Effector memory CD4-positive, alpha-beta T cell (primary cell): ENCODE measurements at regions not wholly inside any gene's neighbourhood (a gene's known extent, or its start where the extent isn't known, plus 50 kb on each side); places are given as distances from the start of the nearest gene placed in this dataset.

Experiments used
- DNase-seq, 3 donors: peaks; one replicate each; pipeline ENCODE4 v3.0.0-alpha.2; 2020
- H3K27ac ChIP-seq: 2 replicates; pipeline ENCODE4 v1.7.0; 2013; ENCODE audit warnings: mild to moderate bottlenecking, low read length, moderate library complexity; ENCODE audit not compliant: insufficient read depth, poor library complexity, severe bottlenecking
- H3K27me3 ChIP-seq: replicated peaks from 2 replicates; pipeline ENCODE4 v1.7.0; 2013; ENCODE audit warnings: mild to moderate bottlenecking, low read length; ENCODE audit not compliant: insufficient read depth, control insufficient read depth, poor library complexity, severe bottlenecking
- H3K36me3 ChIP-seq: 2 replicates; pipeline ENCODE4 v1.7.0; 2013; ENCODE audit warnings: mild to moderate bottlenecking, low read length, moderate library complexity; ENCODE audit not compliant: control insufficient read depth, insufficient read depth
- H3K4me1 ChIP-seq: 2 replicates; pipeline ENCODE4 v1.7.0; 2013; ENCODE audit warnings: low read length, mild to moderate bottlenecking; ENCODE audit not compliant: control insufficient read depth, insufficient read depth, poor library complexity, severe bottlenecking
- H3K4me3 ChIP-seq: 2 replicates; pipeline ENCODE4 v1.7.0; 2013; ENCODE audit warnings: low read length, low read depth, mild to moderate bottlenecking; ENCODE audit not compliant: insufficient read depth, poor library complexity, severe bottlenecking
- H3K9me3 ChIP-seq: 2 replicates; pipeline ENCODE4 v1.7.0; 2013; ENCODE audit warnings: mild to moderate bottlenecking, low read length, moderate library complexity; ENCODE audit not compliant: control insufficient read depth

- no peak for DNase-seq
- no peak overlapping the region for H3K4me3 ChIP-seq
- H3K27ac ChIP-seq, result no peak overlapping the region
- H3K4me1 ChIP-seq, result no peaks in the 10 kb centered on the region
- no peaks in the 10 kb centered on the region for H3K36me3 ChIP-seq
- H3K27me3 ChIP-seq, result no peaks in the 10 kb centered on the region
- no peaks in the 10 kb centered on the region for H3K9me3 ChIP-seq
Measured at GRCh38 chr20:56762829-56763228, 133.7 kb downstream of the TFAP2C start.

- no peak for DNase-seq
- Histone ChIP-seq H3K36me3 (no peaks in the 10 kb centered on the region), H3K27ac (no peak overlapping the region), H3K4me3 (no peak overlapping the region), H3K9me3 (no peaks in the 10 kb centered on the region), H3K4me1 (no peaks in the 10 kb centered on the region), H3K27me3 (no peaks in the 10 kb centered on the region)
Measured at GRCh38 chr20:56764671-56765070, 135.6 kb downstream of the TFAP2C start.

GRCh38 chr20:56765172-56766073 lies 136.3 kb downstream of the TFAP2C start:
- Histone ChIP-seq H3K27ac (no peak overlapping the region), H3K4me1 (no peaks in the 10 kb centered on the region), H3K36me3 (no peaks in the 10 kb centered on the region), H3K27me3 (no peaks in the 10 kb centered on the region), H3K4me3 (no peak overlapping the region), H3K9me3 (no peaks in the 10 kb centered on the region)
- no peak for DNase-seq

DNA sequence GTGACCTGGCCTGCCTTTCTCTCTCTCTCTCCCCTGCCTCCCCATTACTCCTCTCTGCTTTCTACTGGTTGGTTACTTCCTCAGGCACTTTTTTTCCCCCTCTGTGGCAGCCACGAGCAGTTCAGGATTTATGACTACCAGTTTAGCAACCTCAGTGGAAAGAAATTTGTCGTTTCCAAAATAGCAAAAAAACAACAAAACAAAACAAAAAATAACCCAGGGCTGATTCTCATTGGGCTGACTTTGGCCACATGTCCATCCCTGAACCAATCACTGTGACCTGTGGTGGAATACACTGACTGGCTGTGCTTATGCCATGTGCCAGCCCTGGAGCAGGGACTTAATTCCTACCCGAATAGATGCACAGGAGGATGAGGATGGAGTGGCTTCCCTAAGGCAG lies 137.4 kb downstream of the TFAP2C start:
- Histone ChIP-seq H3K27me3 (no peaks in the 10 kb centered on the region), H3K36me3 (no peaks in the 10 kb centered on the region), H3K4me1 (no peaks in the 10 kb centered on the region), H3K9me3 (no peaks in the 10 kb centered on the region), H3K4me3 (no peak overlapping the region), H3K27ac (no peak overlapping the region)
- no peak for DNase-seq

DNA sequence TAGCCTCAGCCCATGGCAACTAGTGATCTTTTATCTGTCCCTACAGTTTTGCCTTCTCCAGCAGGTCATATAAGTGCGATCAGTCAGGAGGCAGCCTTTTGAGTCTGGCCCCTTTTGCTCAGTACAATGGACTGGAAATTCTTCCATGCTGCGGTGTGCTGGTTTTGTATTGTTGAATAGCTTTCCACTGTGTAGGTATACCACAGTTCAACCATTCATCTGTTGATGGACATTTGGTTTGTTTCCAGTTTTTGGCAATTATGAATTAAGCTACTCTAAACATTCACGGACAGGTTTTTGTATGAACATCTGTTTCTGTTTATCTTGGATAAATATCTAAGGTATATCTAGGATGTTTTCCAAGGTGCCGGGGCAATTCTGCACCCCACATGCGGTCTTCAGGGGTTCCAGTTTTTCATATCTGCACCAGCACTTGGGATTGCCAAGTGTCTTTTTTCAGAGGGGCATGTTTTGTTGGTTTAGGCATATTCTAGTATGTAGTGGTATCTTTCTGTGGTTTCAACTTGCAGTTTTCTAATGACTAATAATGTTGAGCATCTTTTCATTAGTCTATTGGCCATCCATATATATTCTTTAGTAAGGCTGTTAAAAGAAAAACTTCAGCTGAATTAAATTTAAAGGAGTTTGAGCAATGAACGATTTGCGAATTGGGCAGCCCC lies 141.0 kb downstream of the TFAP2C start:
- no peaks in the 10 kb centered on the region for H3K36me3 ChIP-seq
- H3K4me1 ChIP-seq, result no peaks in the 10 kb centered on the region
- no peak overlapping the region for H3K27ac ChIP-seq
- H3K27me3 ChIP-seq, result no peaks in the 10 kb centered on the region
- H3K4me3 ChIP-seq, result no peak overlapping the region
- DNase-seq, result no peak
- no peaks in the 10 kb centered on the region for H3K9me3 ChIP-seq

- H3K27me3 ChIP-seq, result no peaks in the 10 kb centered on the region
- H3K9me3 ChIP-seq, result no peaks in the 10 kb centered on the region
- no peak for DNase-seq
- H3K27ac ChIP-seq, result no peak overlapping the region
- no peaks in the 10 kb centered on the region for H3K4me1 ChIP-seq
- H3K36me3 ChIP-seq, result no peaks in the 10 kb centered on the region
- H3K4me3 ChIP-seq, result no peak overlapping the region
Measured at GRCh38 chr20:56773749-56774148, 144.6 kb downstream of the TFAP2C start.

- Histone ChIP-seq H3K27ac (no peak overlapping the region), H3K27me3 (no peaks in the 10 kb centered on the region), H3K9me3 (no peaks in the 10 kb centered on the region), H3K4me3 (no peak overlapping the region), H3K4me1 (no peaks in the 10 kb centered on the region), H3K36me3 (no peaks in the 10 kb centered on the region)
- DNase-seq, result no peak
Measured at GRCh38 chr20:56774873-56775272, 145.8 kb downstream of the TFAP2C start.

GRCh38 chr20:56776345-56776744 lies 147.2 kb downstream of the TFAP2C start:
- no peak for DNase-seq
- H3K36me3 ChIP-seq, result no peaks in the 10 kb centered on the region
- no peak overlapping the region for H3K4me3 ChIP-seq
- no peaks in the 10 kb centered on the region for H3K4me1 ChIP-seq
- no peak overlapping the region for H3K27ac ChIP-seq
- H3K27me3 ChIP-seq, result no peaks in the 10 kb centered on the region
- no peaks in the 10 kb centered on the region for H3K9me3 ChIP-seq

- no peaks in the 10 kb centered on the region for H3K9me3 ChIP-seq
- H3K27ac ChIP-seq, result no peak overlapping the region
- DNase-seq, result no peak
- H3K4me1 ChIP-seq, result no peaks in the 10 kb centered on the region
- no peak overlapping the region for H3K4me3 ChIP-seq
- no peaks in the 10 kb centered on the region for H3K27me3 ChIP-seq
- H3K36me3 ChIP-seq, result no peaks in the 10 kb centered on the region
Measured at GRCh38 chr20:56778765-56779195, 149.7 kb downstream of the TFAP2C start.

GRCh38 chr20:56779452-56780143 lies 150.5 kb downstream of the TFAP2C start:
- H3K4me3 ChIP-seq, result no peak overlapping the region

More at GRCh38 chr20:56779452-56780143, 150.5 kb downstream of the TFAP2C start:
- Histone ChIP-seq H3K27me3 (no peaks in the 10 kb centered on the region), H3K9me3 (no peaks in the 10 kb centered on the region), H3K4me1 (no peaks in the 10 kb centered on the region), H3K27ac (no peak overlapping the region), H3K36me3 (no peaks in the 10 kb centered on the region)
- no peak for DNase-seq
